Chondrocyte (in vitro differentiated cells): ENCODE measurements at regions not wholly inside any gene's neighbourhood (a gene's known extent, or its start where the extent isn't known, plus 50 kb on each side); places are given as distances from the start of the nearest gene placed in this dataset.

ENCODE experiments used
- DNase-seq: peaks from one replicate; pipeline ENCODE4 v3.0.0; 2021; ENCODE audit warnings: mixed read lengths, low spot score
- H3K27ac Mint-ChIP-seq: one replicate; pipeline ENCODE4 v1.8.0; 2021; ENCODE audit warnings: mild to moderate bottlenecking, moderate library complexity, mixed read lengths; ENCODE audit not compliant: unreplicated experiment
- H3K27me3 Mint-ChIP-seq: 2 replicates; pipeline ENCODE4 v1.8.0; 2021; ENCODE audit warnings: low read depth, mixed read lengths
- H3K36me3 Mint-ChIP-seq: 2 replicates; pipeline ENCODE4 v1.8.0; 2021; ENCODE audit warnings: low read depth, mixed read lengths
- H3K4me1 Mint-ChIP-seq: 2 replicates; pipeline ENCODE4 v1.8.0; 2021; ENCODE audit warnings: low read depth, mild to moderate bottlenecking, mixed read lengths
- H3K4me3 Mint-ChIP-seq: one replicate; pipeline ENCODE4 v1.8.0; 2021; ENCODE audit warnings: mild to moderate bottlenecking, moderate library complexity, mixed read lengths; ENCODE audit not compliant: unreplicated experiment
- H3K9me3 Mint-ChIP-seq: 2 replicates; pipeline ENCODE4 v1.8.0; 2021; ENCODE audit warnings: low read depth, mixed read lengths
- TF ChIP-seq, protein P1 (sequence below): fragments of 200-600 bp; sonication (generic); IDR thresholded peaks from 2 replicates; pipeline ENCODE4 v1.5.0; 2021; ENCODE audit warnings: antibody characterized with exemption, mild to moderate bottlenecking, moderate library complexity

DNA sequence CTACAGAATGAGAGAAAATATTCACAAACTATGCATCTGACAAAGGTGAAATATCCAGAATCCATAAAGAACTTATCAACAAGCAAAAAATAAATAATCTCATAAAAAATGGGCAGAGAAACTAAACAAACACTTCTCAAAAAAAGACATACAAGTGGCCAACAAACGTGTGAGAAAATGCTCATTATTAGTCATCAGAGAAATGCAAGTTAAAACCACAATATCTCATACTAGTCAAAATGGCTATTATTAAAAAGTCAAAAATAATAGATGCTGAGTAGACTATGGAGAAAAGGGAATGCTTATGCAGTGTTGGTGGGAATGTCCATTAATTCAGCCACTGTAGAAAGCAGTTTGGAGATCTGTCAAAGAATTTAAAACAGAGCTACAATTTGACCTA, 533.3 kb downstream of the TMA16 start:
- peaks cover 9% of the 10 kb centered on the region for H3K36me3 Mint-ChIP-seq
- DNase-seq = no peak

DNA sequence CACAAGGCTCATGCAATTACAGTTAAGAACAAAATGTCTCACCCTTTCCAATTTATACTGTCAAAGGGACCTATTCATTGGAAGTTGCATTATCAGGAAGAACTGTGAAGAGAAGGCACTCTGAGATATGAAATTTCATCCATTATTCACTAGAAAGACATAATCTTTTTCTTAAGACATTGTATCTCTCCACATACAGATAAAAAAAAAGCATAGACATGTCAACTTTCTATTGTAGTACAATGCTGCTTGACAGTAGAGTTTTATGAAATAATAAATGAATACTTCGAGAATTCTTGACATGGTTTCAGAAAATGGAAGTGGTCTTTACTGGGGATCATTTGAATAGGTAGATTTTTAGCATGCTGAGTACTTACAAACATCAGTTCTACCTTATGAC, 545.0 kb downstream of the TMA16 start:
- Mint-ChIP-seq H3K36me3 (no peaks in the 10 kb centered on the region), H3K27me3 (no peaks in the 10 kb centered on the region), H3K27ac (no peak overlapping the region), H3K4me3 (no peak overlapping the region), H3K9me3 (peaks cover 11% of the 10 kb centered on the region), H3K4me1 (no peaks in the 10 kb centered on the region)
- no peak for DNase-seq
- TF ChIP-seq, protein P1, sequence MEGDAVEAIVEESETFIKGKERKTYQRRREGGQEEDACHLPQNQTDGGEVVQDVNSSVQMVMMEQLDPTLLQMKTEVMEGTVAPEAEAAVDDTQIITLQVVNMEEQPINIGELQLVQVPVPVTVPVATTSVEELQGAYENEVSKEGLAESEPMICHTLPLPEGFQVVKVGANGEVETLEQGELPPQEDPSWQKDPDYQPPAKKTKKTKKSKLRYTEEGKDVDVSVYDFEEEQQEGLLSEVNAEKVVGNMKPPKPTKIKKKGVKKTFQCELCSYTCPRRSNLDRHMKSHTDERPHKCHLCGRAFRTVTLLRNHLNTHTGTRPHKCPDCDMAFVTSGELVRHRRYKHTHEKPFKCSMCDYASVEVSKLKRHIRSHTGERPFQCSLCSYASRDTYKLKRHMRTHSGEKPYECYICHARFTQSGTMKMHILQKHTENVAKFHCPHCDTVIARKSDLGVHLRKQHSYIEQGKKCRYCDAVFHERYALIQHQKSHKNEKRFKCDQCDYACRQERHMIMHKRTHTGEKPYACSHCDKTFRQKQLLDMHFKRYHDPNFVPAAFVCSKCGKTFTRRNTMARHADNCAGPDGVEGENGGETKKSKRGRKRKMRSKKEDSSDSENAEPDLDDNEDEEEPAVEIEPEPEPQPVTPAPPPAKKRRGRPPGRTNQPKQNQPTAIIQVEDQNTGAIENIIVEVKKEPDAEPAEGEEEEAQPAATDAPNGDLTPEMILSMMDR = no peak

More for the DNA sequence above, 533.3 kb downstream of the TMA16 start:
- H3K4me1 Mint-ChIP-seq = no peaks in the 10 kb centered on the region
- H3K4me3 Mint-ChIP-seq = no peak overlapping the region
- peaks cover 3% of the 10 kb centered on the region for H3K27me3 Mint-ChIP-seq
- TF ChIP-seq, protein P1 = no peak
- no peak overlapping the region for H3K27ac Mint-ChIP-seq
- peaks cover 27% of the 10 kb centered on the region for H3K9me3 Mint-ChIP-seq

DNA sequence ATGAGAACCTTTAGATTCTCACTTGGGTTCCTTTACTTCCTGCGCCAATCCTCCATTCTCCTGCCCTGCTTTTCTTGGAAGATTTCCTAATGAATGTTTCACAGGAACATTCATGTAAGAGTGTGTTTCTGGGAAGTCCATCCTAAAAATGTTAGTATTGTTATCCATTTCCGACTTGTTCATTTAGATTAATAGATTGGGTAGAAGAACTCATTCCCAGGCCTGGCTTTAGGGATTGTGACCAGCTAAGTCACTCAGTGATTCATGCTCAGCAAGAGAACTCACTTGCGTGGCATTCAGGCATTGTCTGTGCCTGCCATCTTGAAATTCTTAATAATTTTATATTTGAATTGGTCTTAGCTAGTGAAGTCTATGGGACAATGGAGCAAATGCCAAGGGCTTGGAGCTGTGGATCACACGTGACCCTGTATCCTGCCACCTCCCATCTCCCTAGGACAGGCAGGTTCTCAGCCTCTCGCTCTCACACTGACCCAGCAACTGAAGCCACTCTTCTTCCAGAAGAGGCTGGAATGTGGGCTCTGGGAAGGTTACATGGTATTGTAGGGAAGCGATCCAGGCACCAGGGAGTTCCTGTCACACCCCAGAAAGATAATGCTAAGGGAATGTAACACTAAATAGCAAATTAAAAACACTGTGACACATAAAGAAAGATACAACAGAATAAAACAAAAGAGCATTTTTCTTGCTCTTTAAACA, 562.1 kb downstream of the TMA16 start:
- Mint-ChIP-seq H3K36me3 (no peaks in the 10 kb centered on the region), H3K27me3 (peaks cover 3% of the 10 kb centered on the region), H3K27ac (no peak overlapping the region), H3K9me3 (no peaks in the 10 kb centered on the region), H3K4me1 (peaks cover 6% of the 10 kb centered on the region), H3K4me3 (no peak overlapping the region)
- TF ChIP-seq, protein P1 = no peak
- no peak for DNase-seq

DNA sequence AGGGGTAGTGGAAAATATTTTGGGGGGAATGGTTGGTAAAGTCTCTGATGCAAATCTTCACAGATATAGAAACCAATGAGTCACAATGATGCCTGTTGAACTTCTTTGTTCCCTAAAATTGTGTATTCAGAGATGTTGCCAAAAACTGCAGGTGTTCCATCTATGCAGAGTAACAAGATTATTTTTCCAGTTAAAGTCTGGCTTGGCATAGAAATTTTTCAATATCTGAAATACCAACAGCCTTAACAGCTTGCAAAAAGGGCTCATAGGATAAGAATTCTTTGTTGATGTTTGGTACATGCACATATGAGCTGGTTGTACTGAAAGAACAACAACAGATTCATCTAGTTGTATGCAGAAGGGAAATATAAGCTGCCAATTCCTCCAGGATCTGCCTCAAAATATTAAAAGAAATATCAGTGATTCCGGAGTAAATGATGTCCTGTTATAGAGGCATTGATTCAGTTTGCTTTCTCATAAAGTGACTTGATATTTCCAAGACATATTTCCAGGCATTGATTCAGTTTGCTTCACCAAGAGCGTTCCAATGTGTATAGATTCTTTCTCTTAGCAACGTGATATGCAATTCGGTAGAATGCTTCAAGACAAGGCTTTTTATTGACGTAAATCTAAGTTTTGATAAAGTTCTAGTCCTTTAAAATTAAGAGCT, 564.4 kb downstream of the TMA16 start:
- TF ChIP-seq, protein P1 = no peak
- Mint-ChIP-seq H3K4me3 (no peak overlapping the region), H3K9me3 (peaks cover 2% of the 10 kb centered on the region), H3K27me3 (peaks cover 2% of the 10 kb centered on the region), H3K36me3 (no peaks in the 10 kb centered on the region), H3K4me1 (peaks cover 6% of the 10 kb centered on the region), H3K27ac (no peak overlapping the region)
- no peak for DNase-seq

DNA sequence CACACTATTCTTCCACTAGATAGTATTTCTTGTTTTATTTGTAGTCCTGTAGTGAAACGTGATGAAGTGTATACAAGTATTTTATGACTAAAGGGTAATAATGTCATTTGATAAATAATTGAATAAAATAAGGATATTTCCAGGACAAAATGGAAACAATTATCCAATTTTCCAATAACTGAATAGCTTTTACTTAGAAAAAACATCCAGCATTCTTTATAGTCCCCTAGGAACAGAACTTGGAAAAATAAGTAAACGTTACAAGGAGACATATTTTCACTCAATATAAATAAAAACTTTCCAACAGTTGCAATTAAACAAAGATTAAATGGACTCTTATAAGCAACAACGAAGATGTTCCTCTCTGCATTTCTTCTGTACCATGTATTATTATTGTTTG, 566.0 kb downstream of the TMA16 start:
- TF ChIP-seq, protein P1 = no peak
- no peak for DNase-seq
- Mint-ChIP-seq H3K27ac (no peak overlapping the region), H3K27me3 (peaks cover 2% of the 10 kb centered on the region), H3K9me3 (peaks cover 8% of the 10 kb centered on the region), H3K4me1 (peaks cover 6% of the 10 kb centered on the region), H3K36me3 (no peaks in the 10 kb centered on the region), H3K4me3 (no peak overlapping the region)
